Putamen (tissue), 1 donor: ENCODE measurements at regions not wholly inside any gene's neighbourhood (a gene's known extent, or its start where the extent isn't known, plus 50 kb on each side); places are given as distances from the start of the nearest gene placed in this dataset.
"Not testable (repeated sequence)": the region's sequence is repeated elsewhere in the genome, so short reads cannot be mapped to it uniquely, and the experiment has no call there.

Source experiments
- DNase-seq: peaks from one replicate; pipeline ENCODE4 v3.0.0-alpha.2; 2016; ENCODE audit warnings: low spot score

DNA sequence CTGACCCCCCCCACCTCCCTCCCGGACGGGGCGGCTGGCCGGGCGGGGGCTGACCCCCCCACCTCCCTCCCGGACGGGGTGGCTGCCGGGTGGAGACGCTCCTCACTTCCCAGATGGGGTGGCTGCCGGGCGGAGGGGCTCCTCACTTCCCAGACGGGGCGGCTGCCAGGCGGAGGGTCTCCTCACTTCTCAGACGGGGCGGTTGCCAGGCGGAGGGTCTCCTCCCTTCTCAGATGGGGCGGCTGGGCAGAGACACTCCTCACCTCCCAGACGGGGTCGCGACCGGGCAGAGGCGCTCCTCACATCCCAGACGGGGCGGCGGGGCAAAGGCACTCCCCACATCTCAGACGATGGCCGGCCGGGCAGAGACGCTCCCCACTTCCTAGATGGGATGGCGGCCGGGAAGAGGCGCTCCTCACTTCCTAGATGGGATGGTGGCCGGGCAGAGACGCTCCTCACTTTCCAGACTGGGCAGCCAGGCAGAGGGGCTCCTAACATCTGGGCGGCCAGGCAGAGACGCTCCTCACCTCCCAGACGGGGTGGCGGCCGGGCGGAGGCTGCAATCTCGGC, 597.6 kb downstream of the ZEB2 start:
- not testable (repeated sequence) for DNase-seq

DNA sequence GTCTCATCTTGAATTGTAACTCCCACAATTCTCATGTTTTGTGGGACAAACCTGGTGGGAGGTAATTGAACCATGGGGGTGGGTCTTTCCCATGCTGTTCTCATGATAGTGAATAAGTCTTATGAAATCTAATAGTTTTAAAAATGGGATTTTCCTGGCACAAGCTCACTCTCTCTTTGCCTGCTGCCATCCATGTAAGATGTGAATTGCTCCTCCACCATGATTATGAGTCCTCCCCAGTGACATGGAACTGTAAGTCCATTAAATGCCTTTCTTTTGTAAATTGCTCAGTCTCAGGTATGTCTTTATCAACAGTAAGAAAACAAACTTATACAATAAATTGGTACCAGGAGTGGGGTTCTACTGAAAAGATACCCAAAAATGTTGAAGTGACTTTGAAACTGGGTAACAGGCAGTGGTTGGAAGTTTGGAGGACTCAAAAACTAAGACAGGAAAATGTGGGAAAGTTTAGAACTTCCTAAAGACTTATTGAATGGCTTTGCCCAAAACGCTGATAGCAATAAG, 601.4 kb downstream of the ZEB2 start:
- DNase-seq, result no peak

DNA sequence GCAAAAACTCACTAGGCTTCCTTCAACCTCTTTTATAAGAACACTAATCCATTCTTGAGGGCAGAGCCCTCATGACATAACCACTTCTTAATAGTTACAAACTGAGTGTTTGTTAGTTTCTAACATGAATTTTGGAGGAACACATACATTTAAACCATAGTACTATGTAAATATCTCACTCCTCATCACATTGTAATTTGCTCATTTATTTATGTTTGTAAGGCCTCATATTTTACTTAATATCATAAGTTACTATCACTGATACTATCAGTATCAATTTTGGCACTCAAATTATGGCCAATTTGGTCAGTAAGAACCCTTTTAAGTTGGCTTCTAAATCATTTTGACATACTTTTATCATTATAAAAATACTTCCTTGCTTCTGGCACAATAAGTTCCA, 603.1 kb downstream of the ZEB2 start:
- DNase-seq, result no peak

DNA sequence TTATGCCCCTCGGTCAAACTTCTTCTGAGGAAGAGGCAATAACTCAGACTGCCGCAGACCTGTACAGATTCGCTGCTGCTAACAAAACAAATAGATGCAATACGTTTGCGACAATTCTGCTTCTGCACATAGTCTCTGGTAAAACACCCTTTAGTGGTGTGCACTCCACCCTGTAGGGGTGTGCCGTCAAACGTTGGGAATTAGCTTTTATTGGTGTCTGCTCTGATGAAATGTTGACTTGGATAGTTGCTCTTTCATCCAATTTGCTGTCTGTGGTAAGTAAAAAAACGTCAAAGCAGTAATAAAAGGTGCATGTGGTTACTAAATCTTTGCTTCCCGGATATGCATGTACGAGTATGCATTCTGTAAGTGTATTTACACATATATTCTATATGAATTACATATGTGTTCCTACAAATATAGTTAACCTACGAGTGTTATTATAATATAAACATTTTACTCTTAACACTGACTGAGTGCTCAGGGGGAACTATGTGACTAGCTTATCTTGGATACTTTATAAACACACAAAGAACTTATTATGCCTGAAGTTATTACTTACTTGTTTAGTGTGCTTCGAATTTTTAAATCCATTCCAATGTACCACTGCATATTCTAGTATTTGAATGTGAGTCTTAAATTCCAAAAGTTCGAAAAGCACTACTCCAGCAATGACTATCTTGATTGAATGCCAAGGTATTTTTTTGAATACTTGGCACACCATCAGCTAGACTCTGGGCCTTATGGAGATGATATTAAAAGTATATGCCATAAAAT, 610.2 kb downstream of the ZEB2 start:
- DNase-seq, result no peak

DNA sequence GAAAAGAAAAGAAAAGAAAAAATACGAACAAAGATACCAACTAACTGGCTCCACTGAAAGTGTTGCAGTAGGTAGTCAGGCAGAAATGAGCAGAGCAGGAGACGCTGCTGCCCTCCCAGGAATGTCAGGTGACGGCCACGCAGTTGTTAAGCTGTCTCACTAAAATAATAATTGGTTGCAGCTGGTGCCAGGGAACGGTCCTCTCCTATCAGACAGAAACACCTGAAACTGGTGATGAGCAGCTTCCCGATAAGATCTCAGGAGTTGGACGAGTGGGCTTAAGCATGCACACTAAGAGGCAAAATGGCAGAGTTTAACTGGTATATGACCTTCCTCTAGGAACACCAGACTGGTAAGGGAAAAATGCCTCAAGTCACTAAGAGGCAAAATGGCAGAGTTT, 611.1 kb downstream of the ZEB2 start:
- DNase-seq, result no peak

DNA sequence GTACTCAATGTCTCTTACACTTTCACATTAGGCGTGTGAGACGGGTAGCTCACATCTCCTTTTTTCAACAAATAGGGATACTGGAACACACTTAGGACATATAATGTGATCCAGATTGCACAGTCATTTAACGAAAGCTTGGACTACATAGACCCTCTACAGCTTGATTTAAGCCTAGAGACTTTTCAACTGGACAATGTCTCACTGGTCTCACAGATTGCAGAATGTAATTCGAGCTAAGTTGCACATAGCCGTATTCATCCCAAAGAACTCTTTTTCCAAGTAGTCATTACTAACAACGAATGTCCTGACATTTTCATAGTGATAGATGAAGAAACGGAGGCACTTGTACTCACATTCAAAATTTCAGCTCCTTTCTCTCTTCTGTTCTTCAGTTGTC, 612.1 kb downstream of the ZEB2 start:
- DNase-seq, result no peak

GRCh38 chr2:143906850-143907249, 613.1 kb downstream of the ZEB2 start:
- DNase-seq, result no peak

GRCh38 chr2:143905587-143905986, 614.3 kb downstream of the ZEB2 start:
- no peak for DNase-seq

GRCh38 chr2:143903172-143903856, 616.6 kb downstream of the ZEB2 start:
- DNase-seq, result no peak

GRCh38 chr2:143901185-143901842, 618.6 kb downstream of the ZEB2 start:
- DNase-seq, result no peak

GRCh38 chr2:143899987-143900386, 619.9 kb downstream of the ZEB2 start:
- no peak for DNase-seq

DNA sequence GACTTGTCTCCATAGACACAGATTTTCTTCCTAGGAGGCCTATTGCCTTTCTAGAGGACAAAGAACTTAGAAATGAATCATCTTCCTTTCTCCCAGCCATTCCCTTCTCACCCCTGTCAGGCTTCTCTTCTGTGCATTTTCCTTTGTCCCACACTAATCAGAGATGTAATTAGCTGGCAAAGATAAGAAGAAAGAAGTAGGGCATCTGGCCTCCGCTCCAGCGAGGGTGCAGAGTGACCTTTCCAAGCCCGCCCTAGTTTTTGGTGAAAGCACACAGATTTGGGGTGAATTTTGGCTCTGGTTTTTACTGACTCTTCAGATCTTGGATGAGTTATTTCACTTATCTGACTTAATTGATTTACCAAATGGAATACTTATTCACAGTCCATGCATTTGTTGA, 626.5 kb downstream of the ZEB2 start:
- DNase-seq, result no peak

DNA sequence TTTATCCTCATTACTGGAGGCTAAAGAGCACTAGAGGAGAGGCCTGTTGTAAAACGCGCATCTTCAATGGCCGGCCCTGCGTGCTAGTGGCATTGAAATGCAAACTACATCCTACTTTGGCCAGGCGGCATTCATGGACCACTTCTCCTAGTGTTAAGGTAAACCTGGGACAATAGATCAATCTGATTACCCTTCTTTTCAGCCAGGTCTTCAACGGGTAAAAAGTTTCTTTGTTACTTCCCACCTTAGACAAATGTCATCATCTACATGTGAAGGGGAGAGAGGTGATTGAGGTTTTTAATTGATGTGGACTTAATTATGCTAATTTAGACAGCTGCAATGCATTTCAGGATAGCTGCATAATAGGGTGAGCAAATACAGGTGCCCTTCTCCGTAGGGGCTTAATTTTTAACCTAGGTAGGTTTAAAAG, 628.0 kb downstream of the ZEB2 start:
- no peak for DNase-seq

DNA sequence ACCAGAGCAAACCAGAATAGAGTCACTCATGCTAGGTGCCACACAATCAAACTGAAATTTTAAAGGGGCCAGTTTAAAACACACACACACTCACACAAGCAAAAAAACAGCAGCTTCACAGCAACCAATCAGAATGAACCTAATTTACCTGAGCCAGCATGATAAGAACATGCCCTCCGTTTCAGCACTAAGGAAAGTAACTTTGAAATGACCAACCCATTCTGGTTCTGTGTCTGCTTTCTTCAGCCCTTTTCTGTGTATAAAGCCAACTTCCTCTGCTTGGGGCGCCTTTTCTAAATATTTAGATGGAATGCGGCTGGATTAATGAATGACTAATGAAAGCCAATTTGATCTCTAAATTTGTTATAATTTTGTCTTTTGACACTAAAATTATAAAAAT, 629.1 kb downstream of the ZEB2 start:
- no peak for DNase-seq

- DNase-seq, result no peak
Measured at GRCh38 chr2:143889216-143889615, 630.7 kb downstream of the ZEB2 start.

DNA sequence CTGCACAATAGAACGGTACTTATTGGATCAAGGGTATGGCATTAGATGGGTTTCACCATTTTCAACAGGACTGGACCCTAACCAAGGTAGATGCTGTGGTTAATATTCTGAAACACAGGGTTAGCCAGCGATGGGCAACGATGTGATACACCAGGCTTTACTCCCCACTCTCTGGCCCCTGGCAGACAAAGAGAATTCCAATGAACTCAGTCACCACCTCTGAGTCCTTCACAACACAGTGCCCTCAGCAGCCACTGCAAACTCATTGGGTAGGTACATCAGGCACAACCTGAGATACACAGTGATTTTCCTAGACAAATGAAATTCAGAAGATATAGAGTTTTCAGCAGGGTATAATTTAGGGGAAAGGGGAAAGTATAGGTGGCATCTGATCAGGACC, 634.5 kb downstream of the ZEB2 start:
- DNase-seq, result no peak

- DNase-seq, result no peak
Measured at GRCh38 chr2:143881246-143881645, 638.7 kb downstream of the ZEB2 start.

DNA sequence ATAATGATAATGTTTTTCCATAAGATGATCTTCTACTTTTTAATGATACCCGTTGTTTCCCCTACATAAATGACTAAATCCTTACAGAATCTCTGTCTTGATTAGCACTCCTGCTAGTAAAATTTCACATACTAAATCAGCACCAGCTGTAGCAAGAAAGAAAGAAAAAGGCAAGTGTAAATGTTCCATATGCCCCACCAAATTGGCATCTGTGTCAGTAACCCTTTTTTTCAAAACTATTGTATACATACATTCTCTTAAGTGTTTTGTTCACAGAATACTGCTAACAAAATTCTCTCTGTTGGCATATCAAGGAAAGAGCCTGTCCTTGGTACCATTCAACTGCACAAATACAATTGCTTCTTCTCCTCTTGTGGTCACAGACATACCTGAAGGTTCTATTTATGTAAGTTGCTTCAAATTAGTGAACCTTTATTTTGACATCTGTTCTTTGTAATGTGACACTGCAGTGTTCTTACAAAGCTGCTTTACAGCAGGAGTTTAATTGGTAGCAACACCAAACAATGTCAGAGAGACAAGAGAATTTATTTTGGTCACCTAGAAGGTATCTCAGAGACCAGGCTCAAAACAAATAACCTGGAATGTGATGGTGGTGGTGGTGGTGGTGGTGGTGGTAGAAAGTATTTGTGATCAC, 641.9 kb downstream of the ZEB2 start:
- DNase-seq, result no peak

DNA sequence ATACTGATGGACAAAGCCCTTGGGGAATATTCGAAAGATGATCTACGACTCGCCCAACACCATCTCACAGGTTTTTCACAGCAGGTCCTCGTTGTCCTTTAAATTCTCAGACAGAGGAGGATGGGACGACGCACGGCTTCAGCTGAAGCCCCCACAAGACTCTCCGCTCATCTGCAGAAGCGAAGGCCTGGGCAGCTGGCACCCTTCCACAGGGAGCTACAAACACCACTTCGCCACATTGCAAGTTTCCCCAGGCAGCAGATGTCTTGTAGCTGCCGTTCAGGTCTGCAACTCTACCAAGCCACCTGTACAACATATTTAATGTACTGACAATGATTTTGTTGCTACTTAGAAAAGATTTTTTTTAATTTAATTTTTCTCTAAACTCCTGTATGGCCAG, 642.9 kb downstream of the ZEB2 start:
- no peak for DNase-seq

- DNase-seq, result no peak
Measured at GRCh38 chr2:143875295-143876233, 644.4 kb downstream of the ZEB2 start.

DNA sequence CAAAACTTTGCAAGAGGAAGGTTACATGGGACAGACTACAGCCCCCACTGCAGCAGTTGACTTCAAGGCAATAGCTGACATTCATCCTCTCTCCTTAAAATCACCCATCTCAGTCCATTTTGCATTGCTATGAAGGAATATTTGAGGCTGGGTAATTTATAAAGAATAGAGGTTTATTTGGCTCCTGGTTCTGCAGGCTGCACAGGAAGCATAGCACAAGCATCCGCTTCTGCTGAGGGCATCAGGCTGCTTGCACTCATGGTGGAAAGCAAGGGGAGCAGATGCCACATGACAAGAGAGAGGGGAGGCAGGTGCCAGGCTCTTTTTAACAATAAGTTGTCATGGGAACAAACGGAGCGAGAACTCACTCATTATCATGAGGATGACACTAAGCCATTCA, 646.0 kb downstream of the ZEB2 start:
- DNase-seq, result no peak
